ENCODE measurements at regions not wholly inside any gene's neighbourhood (a gene's known extent, or its start where the extent isn't known, plus 50 kb on each side); places are given as distances from the start of the nearest gene placed in this dataset.

DNA sequence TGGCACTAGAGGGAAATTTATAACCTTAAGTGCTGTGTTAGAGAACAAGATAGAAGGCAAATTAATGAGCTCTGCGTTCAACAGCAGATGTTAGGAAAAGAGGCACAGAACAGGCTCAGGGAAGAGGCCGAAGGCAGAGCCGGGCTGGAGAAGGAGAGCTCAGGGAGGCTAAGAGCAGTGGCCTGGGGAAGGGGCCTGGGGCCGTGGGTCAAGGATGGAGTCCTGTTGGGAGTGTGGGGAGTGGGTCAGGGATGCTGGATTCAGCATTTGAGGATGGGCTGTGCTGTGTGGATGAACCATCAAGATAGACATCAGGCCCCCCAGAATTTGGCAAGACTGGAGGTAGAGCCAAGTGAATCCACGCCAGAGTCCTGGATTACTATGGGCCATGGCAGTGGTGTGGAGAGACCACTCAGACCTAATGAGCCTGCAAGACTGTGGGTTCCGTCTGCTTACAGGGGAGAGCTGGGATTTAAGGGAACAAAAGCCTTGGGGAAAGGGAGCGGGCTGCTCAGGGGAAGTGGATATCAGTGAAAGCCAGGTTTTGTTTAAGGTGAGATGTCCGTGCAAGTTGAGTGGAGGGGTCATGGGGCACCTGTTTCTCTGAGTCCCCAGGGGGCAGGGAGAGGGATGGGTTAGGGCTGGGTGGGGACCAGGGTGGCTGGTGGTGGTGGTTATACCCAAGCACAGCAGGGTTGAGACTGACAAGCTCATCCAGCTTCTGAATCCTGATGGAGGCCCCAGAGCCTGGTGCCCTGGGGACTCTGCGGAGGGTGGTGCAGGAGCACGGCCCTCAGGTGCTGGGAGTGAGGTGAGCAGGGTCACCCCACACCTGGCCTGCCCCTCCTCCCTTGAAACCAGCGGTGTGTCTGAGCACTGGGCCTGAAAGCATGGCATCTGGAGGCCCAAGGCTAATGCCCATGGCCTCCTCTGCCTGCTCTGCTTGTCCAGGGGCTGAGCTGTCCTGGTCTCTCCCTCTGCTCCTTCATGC lies 101.7 kb downstream of the BMS1 start:
- intact Hi-C loops (cut with DNase I) = no loop called here
- no peaks in the 10 kb centered on the region for H3K4me1 ChIP-seq (replicated peaks in 1 of 2)
- H3K27me3 ChIP-seq = no peaks in the 10 kb centered on the region
- H3K9me3 ChIP-seq (replicated peaks in 1 of 3) = no peaks in the 10 kb centered on the region
- TF ChIP-seq, protein P1, sequence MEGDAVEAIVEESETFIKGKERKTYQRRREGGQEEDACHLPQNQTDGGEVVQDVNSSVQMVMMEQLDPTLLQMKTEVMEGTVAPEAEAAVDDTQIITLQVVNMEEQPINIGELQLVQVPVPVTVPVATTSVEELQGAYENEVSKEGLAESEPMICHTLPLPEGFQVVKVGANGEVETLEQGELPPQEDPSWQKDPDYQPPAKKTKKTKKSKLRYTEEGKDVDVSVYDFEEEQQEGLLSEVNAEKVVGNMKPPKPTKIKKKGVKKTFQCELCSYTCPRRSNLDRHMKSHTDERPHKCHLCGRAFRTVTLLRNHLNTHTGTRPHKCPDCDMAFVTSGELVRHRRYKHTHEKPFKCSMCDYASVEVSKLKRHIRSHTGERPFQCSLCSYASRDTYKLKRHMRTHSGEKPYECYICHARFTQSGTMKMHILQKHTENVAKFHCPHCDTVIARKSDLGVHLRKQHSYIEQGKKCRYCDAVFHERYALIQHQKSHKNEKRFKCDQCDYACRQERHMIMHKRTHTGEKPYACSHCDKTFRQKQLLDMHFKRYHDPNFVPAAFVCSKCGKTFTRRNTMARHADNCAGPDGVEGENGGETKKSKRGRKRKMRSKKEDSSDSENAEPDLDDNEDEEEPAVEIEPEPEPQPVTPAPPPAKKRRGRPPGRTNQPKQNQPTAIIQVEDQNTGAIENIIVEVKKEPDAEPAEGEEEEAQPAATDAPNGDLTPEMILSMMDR (IDR thresholded peaks at IDR 0.05) = no peak
- TF ChIP-seq POLR2A (IDR thresholded peaks at IDR 0.05) = no peak
- H3K27ac ChIP-seq = no peak overlapping the region
- H3K4me3 ChIP-seq = no peak overlapping the region
- no peaks in the 10 kb centered on the region for H3K36me3 ChIP-seq (replicated peaks in 1 of 2)
- 82 to 88% (median 83%) methylated on average over 8 to 11 of the region's 11 CpGs for WGBS, 4 donors
- DNase-seq = peak in 1 of 7 donors; percentile 33

DNA sequence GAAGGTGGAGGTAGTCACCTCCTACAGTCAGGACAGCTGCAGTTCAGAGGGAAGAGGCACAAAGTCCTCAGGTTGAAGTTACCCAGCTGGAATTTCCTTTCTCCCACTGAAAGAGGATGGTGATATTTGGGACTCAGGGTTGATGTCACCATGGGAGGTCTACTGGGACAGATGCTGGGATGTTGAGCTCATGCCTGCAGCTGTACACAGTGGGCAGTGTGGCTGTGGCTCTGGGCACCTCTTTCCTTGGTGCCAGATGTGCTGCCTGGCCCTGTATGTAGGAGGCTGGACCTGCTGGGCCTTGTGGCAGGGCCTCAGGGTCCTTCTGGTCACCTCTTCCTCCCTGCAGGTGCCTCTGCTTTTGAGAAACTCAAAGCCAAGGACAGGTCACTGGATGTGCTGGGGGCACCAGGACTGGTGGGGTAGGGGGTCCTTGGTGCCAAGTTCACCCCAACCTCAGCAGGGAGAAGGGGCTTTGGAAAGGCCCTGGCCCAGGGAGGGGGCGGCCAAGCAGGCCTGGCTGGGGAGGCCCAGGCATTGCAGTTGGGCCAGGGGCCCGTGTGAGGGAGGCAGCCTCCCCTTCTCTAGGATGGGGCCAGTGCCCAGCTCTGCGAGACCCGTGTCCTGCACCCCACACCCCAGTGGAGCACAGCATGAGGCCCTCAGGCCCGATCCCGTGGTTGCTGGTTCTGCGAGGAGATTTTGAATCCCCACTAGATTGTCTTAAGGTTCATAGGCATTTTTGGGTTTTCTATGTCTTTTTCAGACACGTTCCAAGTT lies 103.1 kb downstream of the BMS1 start:
- 79 to 94% (median 88%) methylated on average over 4 to 8 of the region's 8 CpGs for WGBS, 4 donors
- H3K27ac ChIP-seq = no peak overlapping the region
- intact Hi-C loops (cut with DNase I) = no loop called here

DNA sequence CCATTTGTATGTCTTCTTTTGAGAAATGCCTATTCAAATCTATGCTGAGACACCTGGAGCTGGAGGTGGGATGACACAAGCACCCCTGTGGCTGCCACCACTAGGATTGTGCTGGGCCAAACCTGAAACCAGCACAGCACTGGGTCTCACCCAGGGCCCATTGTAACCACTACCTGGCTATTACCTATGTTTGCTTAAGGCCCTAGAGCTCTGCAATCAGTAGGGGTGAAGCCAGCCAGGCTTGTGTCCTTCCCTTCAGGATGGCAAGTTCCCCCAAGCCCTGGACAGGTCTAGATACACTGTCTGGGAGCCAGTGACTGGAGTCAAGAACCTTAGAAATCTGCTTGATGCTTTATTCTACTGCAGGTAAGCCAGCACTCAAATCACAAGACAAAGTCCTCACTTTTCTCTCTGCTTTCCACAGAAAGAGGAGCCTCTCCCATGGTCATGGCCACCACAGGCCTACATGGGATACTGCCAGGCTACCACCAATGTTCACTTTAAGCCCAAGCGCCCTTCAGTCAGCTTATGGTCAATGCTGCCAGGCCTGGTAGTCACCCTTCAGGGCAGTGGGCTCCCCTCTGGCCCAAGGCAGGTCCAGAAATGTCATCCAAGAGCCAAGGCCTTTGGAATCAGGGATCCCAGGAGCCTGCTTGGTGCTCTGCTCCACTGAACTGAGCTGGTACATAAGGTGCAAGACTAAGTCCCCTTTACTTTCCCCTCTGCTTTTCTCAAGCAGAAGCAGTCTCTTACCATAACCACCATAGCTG lies 105.3 kb downstream of the BMS1 start:
- Histone ChIP-seq H3K36me3 (replicated peaks in 1 of 2) (no peaks in the 10 kb centered on the region), H3K27ac (no peak overlapping the region), H3K9me3 (replicated peaks in 1 of 3) (no peaks in the 10 kb centered on the region), H3K4me3 (no peak overlapping the region), H3K4me1 (replicated peaks in 1 of 2) (no peaks in the 10 kb centered on the region), H3K27me3 (no peaks in the 10 kb centered on the region)
- 60 to 91% (median 85%) methylated on average over 1 of the region's 1 CpG for WGBS, 4 donors
- DNase-seq = peak in 1 of 7 donors; percentile 35
- intact Hi-C loops (cut with DNase I) = no loop called here
- no peak for TF ChIP-seq POLR2A (IDR thresholded peaks at IDR 0.05)
- TF ChIP-seq, protein P1 (IDR thresholded peaks at IDR 0.05) = no peak

More for the DNA sequence above, 103.1 kb downstream of the BMS1 start:
- Histone ChIP-seq H3K36me3 (replicated peaks in 1 of 2) (no peaks in the 10 kb centered on the region), H3K4me3 (no peak overlapping the region), H3K4me1 (replicated peaks in 1 of 2) (no peaks in the 10 kb centered on the region), H3K9me3 (replicated peaks in 1 of 3) (no peaks in the 10 kb centered on the region), H3K27me3 (no peaks in the 10 kb centered on the region)
- TF ChIP-seq, protein P1 (IDR thresholded peaks at IDR 0.05) = no peak
- TF ChIP-seq POLR2A (IDR thresholded peaks at IDR 0.05) = no peak
- DNase-seq = no peak

All from adrenal gland (tissue), 9 donors.